ENCODE measurements at regions not wholly inside any gene's neighbourhood (a gene's known extent, or its start where the extent isn't known, plus 50 kb on each side); places are given as distances from the start of the nearest gene placed in this dataset.

DNA sequence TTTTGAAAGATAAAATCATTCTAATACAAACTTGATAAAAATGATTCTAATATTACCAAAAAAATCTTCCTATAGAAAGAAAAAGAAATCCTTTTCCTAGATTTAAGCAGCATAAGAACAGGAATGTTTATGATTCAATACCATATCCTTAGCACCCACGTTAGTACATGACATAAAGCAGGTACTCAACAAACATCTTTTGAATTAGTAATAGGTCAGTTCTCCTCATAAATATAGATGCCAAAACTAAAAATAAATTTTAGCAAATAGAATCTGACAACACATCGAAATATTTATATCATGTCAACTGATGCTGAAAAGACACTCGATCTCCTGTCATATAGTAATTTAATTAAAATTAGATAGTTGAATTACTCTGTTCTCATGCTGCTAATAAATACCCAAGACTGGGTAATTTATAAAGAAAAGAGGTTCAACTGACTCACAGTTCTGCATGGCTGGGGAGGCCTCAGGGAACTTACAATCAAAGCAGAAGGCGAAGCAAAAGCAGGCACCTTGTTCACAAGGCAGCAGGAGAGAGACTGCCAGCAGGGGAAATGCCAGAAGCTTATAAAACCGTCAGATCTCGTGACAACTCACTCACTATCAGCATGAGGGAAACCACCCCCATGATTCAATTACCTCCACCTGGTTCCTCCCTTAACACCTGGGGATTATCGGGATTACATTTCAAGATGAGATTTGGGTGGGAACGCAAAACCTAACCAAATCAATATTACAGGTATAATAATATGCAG is 191.8 kb downstream of the HTR7 start:
- no peak for DNase-seq (ENCODE audit: low read depth)
- ChIA-PET CTCF (no interaction called here), POLR2A (no interaction called here)
- no peaks in the 10 kb centered on the region for H3K36me3 ChIP-seq (ENCODE audit: control insufficient read depth, insufficient read depth, low read length)
- no peak overlapping the region for H3K4me3 ChIP-seq (ENCODE audit: low read depth, low read length)
- no peak for TF ChIP-seq CTCF (IDR thresholded peaks at IDR 0.05; ENCODE audit: insufficient read depth, low read depth, low read length)
- no peaks in the 10 kb centered on the region for H3K27me3 ChIP-seq (ENCODE audit: control insufficient read depth, insufficient read depth, low read length)

GRCh38 chr10:90674461-90674860 is 183.4 kb downstream of the HTR7 start:
- TF ChIP-seq CTCF (IDR thresholded peaks at IDR 0.05; ENCODE audit: insufficient read depth, low read depth, low read length): no peak
- Histone ChIP-seq H3K27me3 (ENCODE audit: control insufficient read depth, insufficient read depth, low read length) (no peaks in the 10 kb centered on the region), H3K36me3 (ENCODE audit: control insufficient read depth, insufficient read depth, low read length) (no peaks in the 10 kb centered on the region), H3K4me3 (ENCODE audit: low read depth, low read length) (no peak overlapping the region)
- DNase-seq (ENCODE audit: low read depth): no peak
- CTCF ChIA-PET: interaction anchor here (1.1 to 1.3 kb wide), 2 partner anchors 14 to 526 kb away, joined by 3 read pairs; no protein-coding TSS in a partner anchor
- POLR2A ChIA-PET: no interaction called here

DNA sequence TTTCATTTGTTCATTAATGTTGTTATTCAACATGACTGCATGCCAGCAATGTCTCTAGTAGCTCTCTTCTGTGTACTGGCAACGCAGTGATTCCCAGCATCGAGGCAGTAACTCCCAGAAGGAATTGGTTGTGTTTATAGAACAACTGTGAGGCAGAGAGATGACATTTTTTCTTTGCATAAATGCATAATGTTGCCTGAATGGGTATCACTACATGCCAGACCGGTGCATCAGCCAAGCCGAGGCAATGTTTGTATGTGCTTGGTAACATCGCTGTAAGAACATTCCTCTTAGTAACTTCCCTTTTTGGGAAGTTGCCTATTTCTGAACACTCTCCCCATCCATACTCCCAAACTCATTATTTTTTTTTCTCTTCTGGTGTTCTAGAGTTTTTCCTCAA is 182.9 kb downstream of the HTR7 start:
- ChIA-PET POLR2A (no interaction called here), CTCF (interaction anchor here (1.1 to 1.3 kb wide), 2 partner anchors 13 to 527 kb away, joined by 3 read pairs; no protein-coding TSS in a partner anchor)
- DNase-seq (ENCODE audit: low read depth): peak; percentile 94
- H3K27me3 ChIP-seq (ENCODE audit: control insufficient read depth, insufficient read depth, low read length): no peaks in the 10 kb centered on the region; the same call in 1 of the 2 replicates
- TF ChIP-seq CTCF (IDR thresholded peaks at IDR 0.05; ENCODE audit: insufficient read depth, low read depth, low read length): no peak
- no peaks in the 10 kb centered on the region for H3K36me3 ChIP-seq (ENCODE audit: control insufficient read depth, insufficient read depth, low read length)
- H3K4me3 ChIP-seq (ENCODE audit: low read depth, low read length): no peak overlapping the region

DNA sequence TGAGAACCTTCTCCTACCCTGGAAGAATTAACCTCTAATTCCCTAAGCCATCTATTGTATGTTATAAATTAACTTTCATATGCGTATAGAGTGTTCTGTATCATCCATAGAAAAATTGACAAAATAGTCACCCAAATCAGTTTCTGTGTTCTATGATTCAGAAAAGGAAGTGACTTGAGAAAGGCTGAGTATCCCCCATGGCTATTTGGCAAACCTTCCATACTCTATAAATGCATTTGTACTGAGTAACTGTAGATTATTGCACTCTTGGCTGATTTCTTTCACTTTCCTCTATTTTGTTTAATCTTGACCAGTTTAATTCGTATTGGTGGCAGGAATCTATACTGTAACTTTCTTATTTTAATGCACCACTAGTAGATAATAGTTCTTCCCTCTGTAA is 182.2 kb downstream of the HTR7 start:
- Histone ChIP-seq H3K4me3 (ENCODE audit: low read depth, low read length) (no peak overlapping the region), H3K36me3 (ENCODE audit: control insufficient read depth, insufficient read depth, low read length) (no peaks in the 10 kb centered on the region), H3K27me3 (ENCODE audit: control insufficient read depth, insufficient read depth, low read length) (no peaks in the 10 kb centered on the region; the same call in 1 of the 2 replicates)
- peak; percentile 59 for DNase-seq (ENCODE audit: low read depth)
- ChIA-PET POLR2A (no interaction called here), CTCF (interaction anchor here (1.3 kb wide), 1 partner anchor 527 kb away, joined by 3 read pairs; no protein-coding TSS in a partner anchor)
- TF ChIP-seq CTCF (IDR thresholded peaks at IDR 0.05; ENCODE audit: insufficient read depth, low read depth, low read length): no peak

Data from BJ (cell line).